Lung (tissue), 11 donors: ENCODE measurements at regions not wholly inside any gene's neighbourhood (a gene's known extent, or its start where the extent isn't known, plus 50 kb on each side); places are given as distances from the start of the nearest gene placed in this dataset.
"Not testable (repeated sequence)": the region's sequence is repeated elsewhere in the genome, so short reads cannot be mapped to it uniquely, and the experiment has no call there.

ENCODE experiments used
- ATAC-seq: fragments of 200-7000 bp; cut with Tn5 transposase; one replicate; pipeline ENCODE4 v1.9.1; 2020; ENCODE audit warnings: moderate number of reproducible peaks; ENCODE audit not compliant: insufficient read depth, low FRiP score
- DNase-seq, 3 donors: peaks; one replicate each; pipeline ENCODE4 v3.0.0-alpha.2; 2013 to 2017
- H3K27ac ChIP-seq, 2 donors: one replicate each; pipeline ENCODE4 v1.5.1; 2013; ENCODE audit warnings: mild to moderate bottlenecking in 2 of 2, moderate library complexity in 2 of 2, control low read depth in 1 of 2, inconsistent platforms in 1 of 2, low read depth in 1 of 2, low read length in 1 of 2
- H3K27me3 ChIP-seq, 3 donors: one replicate each; pipeline ENCODE4 v1.5.1; 2013; ENCODE audit warnings: low read length in 2 of 3; ENCODE audit not compliant: control insufficient read depth in 3 of 3, insufficient read depth in 3 of 3
- H3K36me3 ChIP-seq, 4 donors: one replicate each; pipeline ENCODE4 v1.5.1; 2013; ENCODE audit warnings: low read length in 4 of 4, mild to moderate bottlenecking in 1 of 4, moderate library complexity in 1 of 4; ENCODE audit not compliant: control insufficient read depth in 4 of 4, insufficient read depth in 4 of 4
- H3K4me1 ChIP-seq, 5 donors: one replicate each; pipeline ENCODE4 v1.5.1; 2013; ENCODE audit warnings: low read length in 5 of 5, mild to moderate bottlenecking in 2 of 5, moderate library complexity in 1 of 5; ENCODE audit not compliant: control insufficient read depth in 5 of 5, insufficient read depth in 5 of 5
- H3K4me3 ChIP-seq: one replicate; pipeline ENCODE4 v1.5.1; 2013; ENCODE audit warnings: mild to moderate bottlenecking, control low read depth, moderate library complexity
- H3K9ac ChIP-seq, 2 donors: one replicate each; pipeline ENCODE4 v1.5.1; 2013; ENCODE audit warnings: low read length in 2 of 2, control low read depth in 1 of 2; ENCODE audit not compliant: insufficient read depth in 1 of 2
- H3K9me3 ChIP-seq, 4 donors: one replicate each; pipeline ENCODE4 v1.5.1; 2013; ENCODE audit warnings: low read length in 3 of 4, mild to moderate bottlenecking in 1 of 4, moderate library complexity in 1 of 4; ENCODE audit not compliant: control insufficient read depth in 4 of 4, insufficient read depth in 3 of 4
- CTCF ChIP-seq: IDR thresholded peaks from 2 replicates; pipeline ENCODE4 v1.5.1; 2012; ENCODE audit warnings: mild to moderate bottlenecking; ENCODE audit errors: control extremely low read depth, extremely low read depth
- WGBS, 2 donors: extraction: QIAGEN DNeasy Blood & Tissue Kit; methylation state at CpG; one replicate each; pipeline ENCODE4 v1.1.7; 2013; 5-methylcytosine and 5-hydroxymethylcytosine counted together
- donor health status: control.
- donor health status: control.
- donor health status: Bipolar disorder and iron deficiency.
- donor health status: healthy.
- donor health status: DM: yes; HTN: yes; CAD: no.

GRCh38 chr3:66642019-66642418, 141.2 kb upstream of the LRIG1 start:
- DNase-seq (no peak), ATAC-seq (no peak)
- no peaks in the 10 kb centered on the region for H3K36me3 ChIP-seq
- no peak overlapping the region for H3K27ac ChIP-seq
- no peaks in the 10 kb centered on the region for H3K9me3 ChIP-seq
- WGBS, 2 donors: 87 to 94% methylated on average over 4 of the region's 4 CpGs
- TF ChIP-seq CTCF: no peak
- H3K27me3 ChIP-seq: no peaks in the 10 kb centered on the region
- no peak overlapping the region for H3K9ac ChIP-seq
- H3K4me3 ChIP-seq: no peak overlapping the region
- H3K4me1 ChIP-seq: no peaks in the 10 kb centered on the region

GRCh38 chr3:66642484-66642883, 141.7 kb upstream of the LRIG1 start:
- no peak for TF ChIP-seq CTCF
- Histone ChIP-seq H3K4me1 (no peaks in the 10 kb centered on the region), H3K4me3 (no peak overlapping the region), H3K9ac (no peak overlapping the region), H3K9me3 (no peaks in the 10 kb centered on the region), H3K36me3 (no peaks in the 10 kb centered on the region), H3K27ac (no peak overlapping the region), H3K27me3 (no peaks in the 10 kb centered on the region)
- WGBS, 2 donors: 69 to 77% methylated on average over 3 of the region's 3 CpGs
- no peak for ATAC-seq
- DNase-seq: no peak

- Histone ChIP-seq H3K9ac (no peak overlapping the region), H3K27me3 (no peaks in the 10 kb centered on the region), H3K27ac (no peak overlapping the region), H3K9me3 (no peaks in the 10 kb centered on the region), H3K36me3 (no peaks in the 10 kb centered on the region), H3K4me3 (no peak overlapping the region), H3K4me1 (no peaks in the 10 kb centered on the region)
- TF ChIP-seq CTCF: no peak
- no peak for DNase-seq
- ATAC-seq: no peak
Observed at GRCh38 chr3:66644549-66644948, 143.7 kb upstream of the LRIG1 start.

GRCh38 chr3:66648975-66649374, 148.2 kb upstream of the LRIG1 start:
- Histone ChIP-seq H3K27ac (no peak overlapping the region), H3K9me3 (no peaks in the 10 kb centered on the region), H3K4me3 (no peak overlapping the region), H3K36me3 (no peaks in the 10 kb centered on the region), H3K4me1 (no peaks in the 10 kb centered on the region), H3K9ac (no peak overlapping the region), H3K27me3 (no peaks in the 10 kb centered on the region)
- WGBS, 2 donors: 72 to 85% methylated on average over 1 of the region's 1 CpG
- no peak for TF ChIP-seq CTCF
- no peak for ATAC-seq
- no peak for DNase-seq

GRCh38 chr3:66651520-66651919, 150.7 kb upstream of the LRIG1 start:
- not testable (repeated sequence) for H3K9ac ChIP-seq, H3K4me1 ChIP-seq, H3K36me3 ChIP-seq, H3K4me3 ChIP-seq, H3K27ac ChIP-seq, ATAC-seq, DNase-seq, H3K27me3 ChIP-seq, H3K9me3 ChIP-seq
- 92 to 95% methylated on average over 20 to 29 of the region's 29 CpGs for WGBS, 2 donors

- not testable (repeated sequence) for H3K4me1 ChIP-seq, ATAC-seq, H3K9me3 ChIP-seq, H3K27me3 ChIP-seq, H3K4me3 ChIP-seq, H3K9ac ChIP-seq, H3K27ac ChIP-seq, DNase-seq, H3K36me3 ChIP-seq
- 98 to 100% methylated on average over 3 to 4 of the region's 4 CpGs for WGBS, 2 donors
Observed at GRCh38 chr3:66652100-66652499, 151.3 kb upstream of the LRIG1 start.
